HG02884 (cell line): ENCODE measurements at regions not wholly inside any gene's neighbourhood (a gene's known extent, or its start where the extent isn't known, plus 50 kb on each side); places are given as distances from the start of the nearest gene placed in this dataset.
"Not testable (repeated sequence)": the region's sequence is repeated elsewhere in the genome, so short reads cannot be mapped to it uniquely, and the experiment has no call there.

Experiments
- ATAC-seq: cut with Tn5 transposase; IDR thresholded peaks from one replicate; pipeline ENCODE4 v1.9.1; 2021; ENCODE audit warnings: mild to moderate bottlenecking, moderate library complexity; ENCODE audit not compliant: unreplicated experiment

- ATAC-seq: no peak
Measured at GRCh38 chr1:221867003-221867402, 125.1 kb upstream of the DUSP10 start.

- ATAC-seq: no peak
Measured at GRCh38 chr1:221865808-221866207, 123.9 kb upstream of the DUSP10 start.

GRCh38 chr1:221863635-221864034 is 121.7 kb upstream of the DUSP10 start:
- ATAC-seq: no peak

- ATAC-seq: no peak
Measured at GRCh38 chr1:221862971-221863370, 121.1 kb upstream of the DUSP10 start.

GRCh38 chr1:221858818-221859611 is 117.1 kb upstream of the DUSP10 start:
- ATAC-seq: no peak

GRCh38 chr1:221857094-221857444 is 115.2 kb upstream of the DUSP10 start:
- not testable (repeated sequence) for ATAC-seq

- no peak for ATAC-seq
Measured at GRCh38 chr1:221856228-221857093, 114.6 kb upstream of the DUSP10 start.

- no peak for ATAC-seq
Measured at GRCh38 chr1:221855156-221855555, 113.3 kb upstream of the DUSP10 start.

- no peak for ATAC-seq
Measured at GRCh38 chr1:221851336-221851735, 109.4 kb upstream of the DUSP10 start.

GRCh38 chr1:221850470-221851187 is 108.7 kb upstream of the DUSP10 start:
- ATAC-seq: no peak

- ATAC-seq: no peak
Measured at GRCh38 chr1:221849897-221850296, 108.0 kb upstream of the DUSP10 start.

GRCh38 chr1:221849110-221849509 is 107.2 kb upstream of the DUSP10 start:
- ATAC-seq: no peak

- no peak for ATAC-seq
Measured at GRCh38 chr1:221847676-221848075, 105.8 kb upstream of the DUSP10 start.

GRCh38 chr1:221845650-221846371 is 103.9 kb upstream of the DUSP10 start:
- ATAC-seq: no peak

GRCh38 chr1:221841983-221842335 is 100.1 kb upstream of the DUSP10 start:
- ATAC-seq: no peak

GRCh38 chr1:221841251-221841982 is 99.5 kb upstream of the DUSP10 start:
- no peak for ATAC-seq

- no peak for ATAC-seq
Measured at GRCh38 chr1:221840511-221841243, 98.8 kb upstream of the DUSP10 start.

GRCh38 chr1:221839782-221840395 is 98.0 kb upstream of the DUSP10 start:
- peak; percentile 78 for ATAC-seq

- ATAC-seq: peak; percentile 15
Measured at GRCh38 chr1:221839321-221839720, 97.4 kb upstream of the DUSP10 start.
